22Rv1 (cell line): ENCODE measurements at regions not wholly inside any gene's neighbourhood (a gene's known extent, or its start where the extent isn't known, plus 50 kb on each side); places are given as distances from the start of the nearest gene placed in this dataset.

Experiments used
- ZFX ChIP-seq: fragments of 450-650 bp; IDR thresholded peaks from 2 replicates; pipeline ENCODE4 v1.6.1; 2017; ENCODE audit warnings: antibody characterized with exemption, borderline replicate concordance
- TF ChIP-seq, protein P1 (sequence below): fragments of 450-650 bp; IDR thresholded peaks from 2 replicates; pipeline ENCODE4 v1.5.1; 2017; ENCODE audit warnings: mild to moderate bottlenecking

DNA sequence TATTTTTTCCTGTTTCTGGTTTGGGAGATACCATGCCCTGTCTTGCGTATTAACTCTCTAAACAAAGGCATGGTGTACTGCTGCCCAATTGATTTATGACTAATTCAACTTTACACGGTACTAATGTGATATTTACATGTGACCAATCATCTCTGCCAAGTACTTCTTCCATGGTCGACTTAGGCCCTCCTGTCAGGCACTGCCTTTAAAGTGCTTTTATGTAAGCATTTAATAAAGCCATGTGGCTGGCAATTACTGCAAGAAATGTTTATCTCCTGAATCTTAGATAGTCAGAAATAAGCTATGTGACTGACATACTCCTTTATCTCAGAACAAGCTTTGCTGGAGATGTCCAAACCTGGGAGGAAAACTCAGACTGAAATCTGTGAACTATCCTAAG lies 323.4 kb downstream of the BTBD3 start:
- TF ChIP-seq, protein P1, sequence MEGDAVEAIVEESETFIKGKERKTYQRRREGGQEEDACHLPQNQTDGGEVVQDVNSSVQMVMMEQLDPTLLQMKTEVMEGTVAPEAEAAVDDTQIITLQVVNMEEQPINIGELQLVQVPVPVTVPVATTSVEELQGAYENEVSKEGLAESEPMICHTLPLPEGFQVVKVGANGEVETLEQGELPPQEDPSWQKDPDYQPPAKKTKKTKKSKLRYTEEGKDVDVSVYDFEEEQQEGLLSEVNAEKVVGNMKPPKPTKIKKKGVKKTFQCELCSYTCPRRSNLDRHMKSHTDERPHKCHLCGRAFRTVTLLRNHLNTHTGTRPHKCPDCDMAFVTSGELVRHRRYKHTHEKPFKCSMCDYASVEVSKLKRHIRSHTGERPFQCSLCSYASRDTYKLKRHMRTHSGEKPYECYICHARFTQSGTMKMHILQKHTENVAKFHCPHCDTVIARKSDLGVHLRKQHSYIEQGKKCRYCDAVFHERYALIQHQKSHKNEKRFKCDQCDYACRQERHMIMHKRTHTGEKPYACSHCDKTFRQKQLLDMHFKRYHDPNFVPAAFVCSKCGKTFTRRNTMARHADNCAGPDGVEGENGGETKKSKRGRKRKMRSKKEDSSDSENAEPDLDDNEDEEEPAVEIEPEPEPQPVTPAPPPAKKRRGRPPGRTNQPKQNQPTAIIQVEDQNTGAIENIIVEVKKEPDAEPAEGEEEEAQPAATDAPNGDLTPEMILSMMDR, result no peak
- TF ChIP-seq ZFX, result no peak
